Fibroblast of peridontal ligament (primary cell): ENCODE measurements at regions not wholly inside any gene's neighbourhood (a gene's known extent, or its start where the extent isn't known, plus 50 kb on each side); places are given as distances from the start of the nearest gene placed in this dataset.
"Not testable (repeated sequence)": the region's sequence is repeated elsewhere in the genome, so short reads cannot be mapped to it uniquely, and the experiment has no call there.

Experiments used
- DNase-seq: peaks from one replicate; pipeline ENCODE4 v3.0.0-alpha.2; 2010; ENCODE audit errors: extremely low read depth

DNA sequence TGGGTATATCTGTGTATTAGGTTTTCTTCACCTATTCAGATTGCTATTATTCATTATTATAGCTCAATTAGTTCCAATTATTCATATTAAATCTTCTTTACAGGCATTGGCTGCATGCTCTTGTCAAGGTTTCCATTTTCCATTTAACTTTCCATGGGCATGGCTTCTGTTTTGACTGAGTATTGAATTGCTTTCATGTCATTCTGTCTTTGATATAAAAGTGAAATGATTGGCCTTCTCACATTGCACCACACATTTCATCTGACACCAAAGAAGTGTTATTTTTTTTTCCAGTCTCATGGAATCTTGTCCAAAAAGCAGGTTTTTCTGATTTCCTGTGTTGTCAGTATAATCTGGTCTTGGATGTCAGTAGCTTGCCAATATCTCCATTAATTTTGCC, 1244.3 kb downstream of the RAPGEF2 start:
- DNase-seq, result no peak

DNA sequence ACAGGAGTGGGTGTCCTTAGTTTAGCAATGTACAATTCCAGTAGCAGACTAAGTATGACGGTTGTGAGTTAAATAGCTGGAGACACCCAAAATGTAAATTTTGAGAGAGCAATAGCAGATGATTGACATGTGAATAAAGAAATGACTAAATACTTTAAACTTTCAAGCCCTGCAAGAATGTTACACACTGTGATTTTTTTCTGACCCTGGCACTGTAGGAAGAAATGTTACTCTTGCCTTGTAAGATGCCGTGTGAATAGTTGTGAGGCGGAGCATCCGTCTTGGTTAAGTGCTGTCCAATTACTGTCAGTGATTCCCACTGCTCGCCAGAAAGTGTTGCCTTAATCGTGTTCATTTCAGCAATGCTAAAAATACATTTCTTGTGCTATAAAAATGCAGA, 1248.1 kb downstream of the RAPGEF2 start:
- DNase-seq, result no peak

DNA sequence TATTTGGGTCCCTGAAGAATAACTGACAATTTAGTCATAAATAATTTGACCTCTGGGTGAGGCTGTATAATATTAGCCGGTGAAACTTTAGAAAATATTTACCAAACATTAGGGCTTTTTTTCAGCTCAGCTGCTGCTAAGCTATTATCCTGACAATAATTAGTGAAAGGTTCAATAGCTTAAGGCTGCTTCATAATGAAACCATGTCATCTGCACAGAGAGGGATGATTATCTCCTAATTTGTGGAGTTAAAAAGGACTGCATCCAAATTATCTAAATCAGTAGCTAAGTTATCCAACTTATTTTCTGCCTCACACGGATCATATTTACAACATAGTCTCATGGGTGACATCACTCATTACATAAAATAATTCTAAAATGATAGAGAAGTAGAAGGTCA, 1249.8 kb downstream of the RAPGEF2 start:
- DNase-seq, result no peak

DNA sequence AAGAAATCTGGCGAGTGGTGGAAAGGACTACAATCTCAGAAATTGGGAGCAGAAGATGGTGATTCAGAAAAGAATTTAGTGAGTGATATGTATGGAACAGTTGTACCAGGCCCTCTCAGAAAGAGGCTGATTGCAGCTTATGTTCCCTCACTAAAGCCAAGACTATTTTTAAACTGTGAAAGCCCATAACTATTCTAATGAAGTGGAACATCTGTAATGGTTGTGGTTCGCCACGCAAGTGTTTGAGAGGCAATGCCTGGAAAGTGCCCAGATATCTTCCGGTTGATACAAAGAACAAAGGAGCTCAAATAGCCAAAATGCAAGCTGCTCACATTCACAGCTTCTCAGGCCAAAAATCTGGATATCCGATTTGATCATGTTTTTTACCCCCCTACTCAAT, 1250.7 kb downstream of the RAPGEF2 start:
- no peak for DNase-seq

DNA sequence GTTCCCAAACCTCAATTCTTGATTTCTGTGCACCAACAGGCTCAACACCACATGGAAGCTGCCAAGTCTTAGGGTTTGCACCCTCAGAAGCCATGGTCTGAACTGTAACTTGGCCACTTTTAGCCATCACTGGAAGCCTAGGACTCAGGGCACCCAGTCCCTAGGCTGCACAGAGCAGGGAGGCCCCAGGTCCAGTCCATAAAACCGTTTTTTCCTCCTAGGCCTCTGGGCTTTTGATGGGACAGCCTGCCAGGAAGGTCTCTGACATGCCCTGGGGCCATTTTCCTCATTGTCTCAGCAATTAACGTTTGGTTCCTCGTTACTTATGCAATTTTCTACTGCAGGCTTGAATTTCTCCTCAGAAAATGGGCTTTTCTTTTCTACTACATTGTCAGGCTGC, 1259.6 kb downstream of the RAPGEF2 start:
- DNase-seq, result no peak

DNA sequence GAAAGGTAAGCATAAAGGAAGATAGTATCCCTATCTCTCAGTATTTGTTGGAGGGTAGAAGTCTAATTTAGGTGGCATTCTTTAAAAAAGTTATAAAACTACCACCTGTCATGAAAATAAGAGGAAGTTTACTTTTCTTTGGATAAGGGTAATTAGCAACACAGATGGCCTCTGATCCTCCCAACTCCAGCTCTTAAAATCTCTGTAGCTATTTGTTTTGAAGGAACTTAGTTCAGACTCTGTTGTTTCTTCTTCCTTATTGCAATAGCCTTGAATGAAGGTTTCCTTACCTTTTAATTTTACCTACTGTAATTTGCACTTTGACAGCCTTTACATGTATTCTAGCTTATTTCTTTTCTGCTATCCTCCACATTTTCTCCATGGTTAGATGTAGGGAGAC, 1261.3 kb downstream of the RAPGEF2 start:
- no peak for DNase-seq

DNA sequence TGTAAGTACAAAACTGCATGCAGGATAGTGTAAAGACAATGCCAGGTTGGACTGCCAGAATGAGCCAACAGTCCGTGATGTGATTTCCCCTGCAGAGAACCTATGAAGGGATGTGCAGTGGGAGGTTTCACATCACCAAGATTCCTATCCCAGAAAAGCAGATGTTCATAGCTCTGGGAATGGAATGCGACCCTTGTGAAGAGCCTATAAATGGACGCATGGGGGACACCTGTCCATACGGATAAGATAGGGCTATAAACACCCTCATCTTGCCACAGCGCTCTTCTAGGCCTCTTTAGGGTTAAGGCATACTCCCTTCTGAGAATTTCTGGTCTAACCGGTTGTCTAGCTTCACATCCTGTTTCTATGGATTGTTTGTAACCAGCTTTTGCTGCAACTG, 1261.8 kb downstream of the RAPGEF2 start:
- DNase-seq, result not testable (repeated sequence)

DNA sequence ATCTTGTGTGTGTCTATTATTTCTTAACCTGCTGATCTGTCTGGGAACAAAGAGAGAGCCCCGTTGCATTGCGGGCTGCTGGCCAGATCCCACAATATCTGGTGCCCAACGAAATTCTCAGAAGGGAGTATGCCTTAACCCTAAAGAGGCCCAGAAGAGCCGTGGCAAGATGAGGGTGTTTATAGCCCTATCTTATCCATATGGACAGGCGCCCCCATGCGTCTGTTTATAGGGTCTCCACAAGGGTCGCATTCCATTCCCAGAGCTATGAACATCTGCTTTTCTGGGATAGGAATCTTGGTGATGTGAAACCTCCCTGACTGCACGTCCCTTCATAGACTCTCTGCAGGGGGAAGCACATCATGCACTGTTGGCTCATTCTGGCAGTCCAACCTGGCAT, 1262.5 kb downstream of the RAPGEF2 start:
- DNase-seq, result not testable (repeated sequence)

DNA sequence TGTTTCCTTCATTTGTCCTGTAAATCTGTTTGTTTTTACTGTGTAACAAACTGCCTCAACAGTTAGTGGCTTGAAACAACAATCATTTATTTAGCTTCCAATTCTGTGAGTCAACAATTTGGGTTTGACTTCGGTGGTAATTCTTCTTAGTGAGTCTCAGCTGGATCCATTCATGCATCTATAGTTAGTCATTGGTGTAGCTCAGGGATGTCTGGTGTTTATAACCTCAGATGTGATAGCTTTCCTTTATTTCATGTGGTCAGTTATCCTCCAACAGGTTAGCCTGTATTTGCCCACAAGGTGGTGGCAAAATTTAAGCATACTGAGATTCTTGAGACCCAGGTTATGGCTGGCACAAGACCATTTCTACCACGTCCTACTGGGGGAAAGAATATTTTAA, 1267.2 kb downstream of the RAPGEF2 start:
- DNase-seq, result no peak

DNA sequence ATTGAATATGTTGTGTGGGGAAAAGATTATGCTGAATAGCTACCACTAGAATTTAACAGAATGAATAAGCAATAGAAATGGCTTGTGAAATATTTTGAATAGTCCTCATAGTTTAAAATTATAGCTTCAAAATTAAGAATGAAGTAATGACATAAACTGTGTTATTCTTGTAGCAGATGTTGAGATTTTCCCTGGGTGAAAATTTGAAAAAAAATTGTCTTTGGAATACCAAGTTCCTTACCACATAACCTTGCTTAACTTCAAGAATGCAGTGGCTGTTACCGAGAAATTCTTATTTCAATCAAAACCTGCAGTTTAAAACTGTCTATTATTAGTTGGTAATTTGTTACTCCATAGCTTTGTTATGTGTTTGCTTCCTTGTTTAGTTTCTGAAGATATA, 1268.6 kb downstream of the RAPGEF2 start:
- no peak for DNase-seq

DNA sequence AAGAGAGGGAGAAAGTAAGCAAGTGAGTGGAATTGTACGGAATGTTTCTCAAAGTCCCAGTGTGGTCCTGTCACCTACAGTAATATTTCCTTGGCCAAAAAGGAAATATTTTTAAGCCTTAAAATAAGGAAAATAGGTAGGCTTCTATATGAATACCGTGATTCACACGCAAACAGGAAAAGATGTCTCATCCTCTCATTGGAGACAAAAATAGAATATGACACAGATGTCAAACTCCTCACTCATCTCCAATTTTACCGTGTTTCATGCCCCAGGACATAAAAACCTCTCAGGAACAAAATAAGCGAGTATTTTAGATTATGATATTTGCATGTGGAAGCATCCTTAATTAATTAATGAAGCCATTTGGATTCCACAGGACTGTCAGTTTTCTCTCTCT, 1269.5 kb downstream of the RAPGEF2 start:
- no peak for DNase-seq

DNA sequence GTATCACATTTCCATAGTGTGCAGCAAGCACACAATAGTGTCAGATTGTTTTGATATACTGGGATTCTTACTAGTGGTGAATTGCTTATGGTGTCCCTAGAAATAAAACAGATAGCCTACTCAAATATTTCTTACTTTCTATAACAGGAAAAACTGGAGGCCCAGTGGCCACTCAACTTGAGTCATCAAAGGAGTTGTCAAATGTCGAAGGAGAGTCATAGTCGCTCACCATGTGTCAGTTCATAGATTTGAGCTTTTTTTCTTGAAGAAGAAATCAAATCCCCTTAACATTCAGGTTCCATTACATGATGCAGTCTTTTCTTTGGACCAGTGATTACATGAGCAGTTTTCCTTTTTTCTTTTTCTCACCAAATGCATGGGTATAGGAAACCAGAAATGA, 1271.0 kb downstream of the RAPGEF2 start:
- DNase-seq, result no peak

DNA sequence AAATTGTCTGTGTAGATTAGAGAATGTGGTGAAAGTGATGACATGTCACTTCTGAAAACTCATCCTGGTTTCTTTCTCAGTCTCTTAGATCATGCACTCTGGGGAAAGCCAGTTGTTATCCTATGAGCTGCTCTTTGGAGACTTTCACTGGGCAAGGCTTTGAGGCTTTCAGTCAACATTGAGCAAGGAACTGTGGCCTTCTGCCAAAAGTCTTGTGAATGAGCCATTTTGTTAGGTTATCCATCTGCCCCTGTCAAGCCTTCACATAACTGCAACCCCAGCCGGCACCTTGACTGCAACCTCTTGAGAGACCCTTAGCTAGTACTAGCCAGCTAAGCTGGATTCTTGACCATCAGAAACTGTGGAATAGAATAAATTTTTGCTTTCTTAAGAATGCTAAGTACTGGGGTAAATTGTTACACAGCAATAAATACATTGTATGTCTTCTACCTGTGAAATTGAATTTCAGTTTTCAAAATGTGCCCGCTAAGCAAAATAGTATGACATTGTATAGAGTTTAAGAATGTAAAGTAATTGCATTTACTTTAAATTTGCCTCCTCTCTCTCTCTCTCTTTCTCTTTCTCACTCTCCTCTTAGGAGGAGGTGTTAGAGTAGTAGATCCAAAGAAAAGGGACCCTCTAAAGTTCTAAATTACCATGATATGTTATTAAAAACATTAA, 1273.0 kb downstream of the RAPGEF2 start:
- DNase-seq, result no peak

DNA sequence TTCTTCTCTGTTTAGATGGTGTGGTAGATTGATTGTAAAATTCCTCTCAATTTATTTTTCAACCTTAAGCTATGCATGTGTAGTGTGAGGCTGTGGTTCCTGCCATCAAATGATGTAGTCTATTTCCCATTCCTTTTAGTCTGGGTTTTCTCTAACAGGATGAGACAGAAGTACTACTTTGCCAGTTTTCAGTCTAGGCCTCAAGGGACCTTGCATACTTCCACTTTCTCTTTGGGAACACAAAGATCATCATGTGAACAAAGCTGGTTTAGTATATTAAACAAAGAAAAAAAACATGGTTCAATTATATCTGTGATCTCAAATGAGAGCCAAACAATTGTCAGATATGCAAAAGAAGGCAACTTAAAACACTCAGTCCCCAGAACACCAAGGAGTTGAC, 1284.0 kb downstream of the RAPGEF2 start:
- DNase-seq, result no peak

DNA sequence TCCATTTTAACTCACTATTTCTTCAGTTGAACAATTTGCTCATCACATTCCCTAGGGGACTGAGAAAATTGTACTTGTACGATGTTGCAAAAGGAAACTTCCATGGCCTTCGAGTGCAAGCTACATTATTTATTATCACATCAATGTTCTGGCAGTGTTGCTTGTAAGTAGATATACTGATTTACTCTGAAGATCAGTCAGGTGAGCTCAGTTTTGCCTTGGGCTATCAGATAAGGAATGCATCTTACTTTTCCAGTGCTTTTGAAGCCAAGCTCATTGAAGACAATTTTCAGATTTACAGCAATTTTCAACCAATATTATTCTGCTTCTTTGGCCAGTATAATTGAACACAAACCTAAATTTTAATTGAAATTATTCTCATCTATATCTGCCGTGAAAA, 1296.9 kb downstream of the RAPGEF2 start:
- no peak for DNase-seq

DNA sequence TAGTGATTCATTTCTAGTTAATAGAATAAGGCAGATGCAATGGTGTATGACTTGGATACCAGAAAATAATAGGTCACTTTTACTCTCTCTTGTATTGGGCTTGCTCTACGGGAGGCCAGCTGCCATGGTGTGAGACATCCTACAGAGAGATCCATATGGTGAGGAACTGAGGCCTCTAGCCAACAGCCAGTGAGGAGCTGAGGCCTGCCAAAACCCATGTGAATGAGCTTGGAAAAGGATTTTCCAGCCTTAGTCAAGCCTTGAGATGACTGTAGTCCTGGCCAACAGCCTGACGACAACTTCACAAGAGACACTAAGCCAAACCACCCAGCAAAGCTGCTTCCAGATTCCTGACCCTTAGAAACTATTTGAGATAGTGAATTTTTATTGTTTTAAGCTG, 1300.2 kb downstream of the RAPGEF2 start:
- DNase-seq, result no peak

DNA sequence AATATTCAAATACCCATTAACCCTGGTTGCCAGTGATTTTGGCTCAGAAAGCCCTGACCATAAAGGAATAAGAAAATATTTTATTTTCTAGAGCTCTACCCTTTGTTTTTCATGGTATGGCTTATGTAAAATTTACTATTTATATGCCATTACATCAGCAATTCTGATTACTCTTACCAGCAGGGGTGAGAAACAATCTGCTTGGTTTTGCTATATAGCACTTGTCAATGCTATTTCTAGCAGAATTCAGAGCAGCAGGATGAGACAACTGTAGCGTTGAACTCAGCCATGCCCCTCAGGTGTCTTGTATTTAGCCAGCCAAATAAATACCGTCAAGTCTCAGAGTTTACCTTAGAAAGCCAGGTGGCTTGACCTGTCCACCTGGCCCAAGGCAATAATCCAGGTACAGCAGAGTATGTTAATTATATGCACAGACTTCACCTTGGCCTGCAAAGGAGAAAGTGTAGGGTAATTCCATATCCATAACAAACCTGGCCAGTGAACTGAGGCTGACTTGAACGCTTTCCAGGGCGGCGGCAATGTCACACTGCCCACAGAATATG, 1303.5 kb downstream of the RAPGEF2 start:
- DNase-seq, result no peak

DNA sequence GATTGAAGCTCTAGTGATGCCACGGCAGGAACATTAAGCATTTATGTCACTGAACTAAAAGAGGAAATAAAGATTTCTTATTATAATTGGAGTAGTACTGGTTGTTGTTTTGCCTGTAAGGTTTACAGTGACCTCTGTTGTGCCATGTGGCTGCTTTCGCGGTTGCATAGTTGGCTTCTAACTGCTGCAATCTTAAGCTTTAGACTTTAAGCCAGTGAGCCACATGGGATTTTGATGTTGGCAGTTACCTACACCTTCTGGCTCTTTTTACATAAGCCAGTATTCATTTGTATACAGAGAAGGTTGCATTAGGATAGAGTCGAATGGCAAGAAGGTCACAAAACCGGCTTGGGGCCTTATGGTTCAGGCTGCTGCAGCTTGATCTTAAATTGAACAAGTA, 1311.6 kb downstream of the RAPGEF2 start:
- no peak for DNase-seq

DNA sequence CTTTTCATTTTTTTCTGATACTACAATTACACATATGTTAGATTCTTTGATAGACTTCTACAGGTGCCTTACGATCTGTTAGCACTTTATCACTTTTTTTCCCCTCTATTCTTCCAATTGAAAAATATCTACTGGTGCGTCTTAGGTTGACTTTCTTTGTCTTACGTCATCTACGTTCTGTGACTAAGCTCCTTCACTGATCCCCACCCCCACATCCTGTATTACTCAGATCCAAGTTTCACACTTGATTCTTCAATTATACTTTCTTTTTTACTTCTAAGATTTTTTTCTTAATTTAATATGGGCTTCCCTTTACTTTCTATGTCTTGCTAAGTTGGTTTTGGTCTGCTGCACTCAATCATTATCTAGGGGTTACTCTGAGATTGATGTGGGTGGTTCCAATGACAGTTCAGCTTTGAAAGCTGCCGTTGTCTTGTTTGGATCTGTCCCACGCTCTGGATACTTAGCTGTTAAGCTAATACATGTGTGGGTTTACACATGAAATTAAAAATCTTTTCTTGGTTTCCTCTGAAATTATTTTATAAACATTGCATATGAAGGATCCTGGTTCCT, 1321.1 kb downstream of the RAPGEF2 start:
- no peak for DNase-seq

DNA sequence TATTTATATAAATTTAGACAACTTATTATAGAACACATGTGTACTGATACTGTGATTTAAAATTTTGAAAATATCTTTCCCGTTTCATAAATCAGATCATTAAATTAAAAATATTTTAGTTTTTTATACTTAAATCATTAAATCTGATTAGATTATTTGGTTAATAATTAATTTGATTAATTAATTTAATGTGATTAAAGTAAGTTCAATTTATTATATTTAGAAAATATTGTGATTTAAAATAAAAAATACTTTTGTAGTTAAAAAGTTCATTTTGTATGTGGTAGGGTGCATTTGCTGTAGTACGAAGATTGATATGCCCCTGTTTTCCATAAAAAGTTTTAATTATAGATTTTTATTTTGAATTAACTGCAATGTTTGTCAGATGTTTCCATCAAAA, 1323.4 kb downstream of the RAPGEF2 start:
- DNase-seq, result no peak

DNA sequence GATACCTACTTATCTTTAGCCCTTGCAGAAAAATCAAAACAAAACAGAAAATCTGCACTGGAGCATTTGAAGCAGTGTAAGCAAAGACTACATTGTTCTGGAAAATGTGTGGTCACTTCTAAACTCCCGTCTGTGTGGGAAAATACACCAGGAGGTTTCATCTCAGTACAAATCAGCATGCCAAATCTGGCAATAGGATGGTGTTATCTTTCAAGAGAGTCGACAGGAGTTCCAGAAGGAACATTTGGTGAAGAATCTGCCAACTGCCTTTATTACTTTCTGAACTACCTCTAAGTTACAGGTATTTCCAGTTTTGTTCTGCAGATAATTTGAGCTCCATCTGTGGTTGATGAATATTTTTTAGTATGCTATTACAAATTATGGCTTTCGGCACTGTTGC, 1348.0 kb downstream of the RAPGEF2 start:
- DNase-seq, result no peak

DNA sequence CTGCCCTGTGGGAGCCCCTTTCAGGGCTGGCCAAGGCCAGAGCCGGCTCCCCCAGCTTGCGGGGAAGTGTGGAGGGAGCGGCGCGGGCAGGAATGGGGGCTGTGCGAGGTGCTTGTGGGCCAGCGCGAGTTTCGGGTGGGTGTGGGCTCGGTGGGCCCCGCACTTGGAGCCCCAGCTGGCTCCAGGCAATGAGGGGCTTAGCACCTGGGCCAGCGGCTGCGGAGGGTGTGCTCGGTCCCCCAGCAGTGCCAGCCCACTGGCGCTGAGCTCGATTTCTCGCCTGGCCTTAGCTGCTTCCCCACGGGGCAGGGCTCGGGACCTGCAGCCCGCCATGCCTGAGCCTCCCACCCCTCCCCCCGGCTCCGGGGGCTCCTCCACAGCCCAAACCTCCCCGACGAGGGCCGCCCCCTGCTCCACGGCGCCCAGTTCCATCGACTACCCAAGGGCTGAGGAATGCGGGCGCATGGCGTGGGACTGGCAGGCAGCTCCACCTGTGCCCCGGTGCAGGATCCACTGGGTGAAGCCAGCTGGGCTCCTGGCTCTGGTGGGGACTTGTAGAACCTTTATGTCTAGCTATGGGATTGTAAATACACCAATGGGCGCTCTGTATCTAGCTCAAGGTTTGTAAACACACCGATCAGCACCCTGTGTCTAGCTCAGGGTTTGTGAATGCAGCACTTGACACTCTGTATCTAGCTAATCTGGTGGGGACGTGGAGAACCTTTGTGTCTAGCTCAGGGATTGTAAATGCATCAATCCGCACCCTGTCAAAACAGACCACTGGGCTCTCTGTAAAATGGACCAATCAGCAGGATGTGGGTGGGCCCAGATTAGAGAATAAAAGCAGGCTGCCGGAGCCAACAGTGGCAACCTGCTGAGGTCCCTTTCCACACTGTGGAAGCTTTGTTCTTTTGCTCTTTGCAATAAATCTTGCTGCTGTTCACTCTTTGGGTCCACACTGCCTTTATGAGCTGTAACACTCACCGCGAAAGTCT, 1379.1 kb downstream of the RAPGEF2 start:
- not testable (repeated sequence) for DNase-seq
